Neural progenitor cell (in vitro differentiated cells): ENCODE measurements at regions not wholly inside any gene's neighbourhood (a gene's known extent, or its start where the extent isn't known, plus 50 kb on each side); places are given as distances from the start of the nearest gene placed in this dataset.

Experiments
- EZH2 ChIP-seq: fragments of 200-600 bp; sonication (generic); IDR thresholded peaks from 2 replicates; pipeline ENCODE4 v1.6.1; 2017; ENCODE audit warnings: antibody characterized with exemption, mild to moderate bottlenecking, moderate library complexity
- EZH2phosphoT487 ChIP-seq: fragments of 200-600 bp; sonication (generic); IDR thresholded peaks from 2 replicates; pipeline ENCODE4 v1.6.1; 2017; ENCODE audit warnings: antibody characterized with exemption
- TF ChIP-seq, protein P1 (sequence below): fragments of 200-600 bp; sonication (generic); IDR thresholded peaks from 2 replicates; pipeline ENCODE4 v1.5.1; 2017; ENCODE audit warnings: antibody characterized with exemption, mild to moderate bottlenecking

DNA sequence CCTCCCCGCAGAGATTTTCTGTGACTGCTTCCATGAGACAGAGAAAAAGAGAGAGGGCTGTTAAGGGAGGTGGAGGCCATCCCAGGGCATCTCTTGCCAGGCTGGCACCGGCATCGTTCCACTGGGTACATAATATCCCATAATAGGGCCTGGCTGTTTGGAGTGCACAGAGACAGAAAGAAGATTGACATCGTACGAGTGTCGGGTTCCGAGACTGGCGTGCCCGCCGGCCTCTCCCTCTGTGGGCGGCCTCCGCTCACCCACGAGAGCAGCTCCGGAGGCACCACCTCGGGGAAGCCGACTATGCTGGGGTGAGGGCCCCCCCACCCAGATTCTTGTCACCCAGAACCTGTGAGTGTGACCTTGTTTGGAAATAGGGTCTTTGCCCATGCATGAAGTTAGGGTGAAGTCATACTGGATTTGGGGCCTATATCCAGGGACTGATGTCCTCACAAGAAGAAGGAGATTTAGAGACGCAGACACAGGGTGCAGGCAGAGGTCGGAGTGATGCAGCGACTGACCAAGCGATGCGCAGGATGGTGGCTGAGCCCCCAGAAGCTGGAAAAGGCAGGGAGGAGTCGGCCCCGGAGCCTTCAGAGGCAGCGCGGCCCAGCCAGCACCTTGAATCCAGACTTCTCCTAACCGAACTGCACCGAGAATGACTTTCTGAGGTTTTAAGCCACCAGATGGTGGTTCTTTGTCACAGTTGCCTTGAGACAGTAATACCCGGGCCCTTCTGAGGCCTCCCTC lies 101.8 kb upstream of the CIBAR2 start:
- TF ChIP-seq EZH2: no peak
- TF ChIP-seq, protein P1, sequence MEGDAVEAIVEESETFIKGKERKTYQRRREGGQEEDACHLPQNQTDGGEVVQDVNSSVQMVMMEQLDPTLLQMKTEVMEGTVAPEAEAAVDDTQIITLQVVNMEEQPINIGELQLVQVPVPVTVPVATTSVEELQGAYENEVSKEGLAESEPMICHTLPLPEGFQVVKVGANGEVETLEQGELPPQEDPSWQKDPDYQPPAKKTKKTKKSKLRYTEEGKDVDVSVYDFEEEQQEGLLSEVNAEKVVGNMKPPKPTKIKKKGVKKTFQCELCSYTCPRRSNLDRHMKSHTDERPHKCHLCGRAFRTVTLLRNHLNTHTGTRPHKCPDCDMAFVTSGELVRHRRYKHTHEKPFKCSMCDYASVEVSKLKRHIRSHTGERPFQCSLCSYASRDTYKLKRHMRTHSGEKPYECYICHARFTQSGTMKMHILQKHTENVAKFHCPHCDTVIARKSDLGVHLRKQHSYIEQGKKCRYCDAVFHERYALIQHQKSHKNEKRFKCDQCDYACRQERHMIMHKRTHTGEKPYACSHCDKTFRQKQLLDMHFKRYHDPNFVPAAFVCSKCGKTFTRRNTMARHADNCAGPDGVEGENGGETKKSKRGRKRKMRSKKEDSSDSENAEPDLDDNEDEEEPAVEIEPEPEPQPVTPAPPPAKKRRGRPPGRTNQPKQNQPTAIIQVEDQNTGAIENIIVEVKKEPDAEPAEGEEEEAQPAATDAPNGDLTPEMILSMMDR: no peak
- TF ChIP-seq EZH2phosphoT487: no peak
